ENCODE measurements at regions not wholly inside any gene's neighbourhood (a gene's known extent, or its start where the extent isn't known, plus 50 kb on each side); places are given as distances from the start of the nearest gene placed in this dataset.
"Not testable (repeated sequence)": the region's sequence is repeated elsewhere in the genome, so short reads cannot be mapped to it uniquely, and the experiment has no call there.

GRCh38 chr1:173344034-173344743, 132.9 kb upstream of the PRDX6 start:
- ChIA-PET POLR2A (no interaction called here), CTCF (interaction anchor here (0.8 kb wide), 1 partner anchor 12 kb away, joined by 3 read pairs; no protein-coding TSS in a partner anchor)
- TF ChIP-seq USF2 (IDR thresholded peaks at IDR 0.05) (no peak), GATA3 (IDR thresholded peaks at IDR 0.05; ENCODE audit: borderline replicate concordance) (no peak), CEBPB (IDR thresholded peaks at IDR 0.05) (peak in 1 of 2 experiments; percentile 15; a peak in 1 of 4 replicates)
- H3K9me3 ChIP-seq, result no peaks in the 10 kb centered on the region
- DNase-seq (ENCODE audit: low read depth in 1 of 2, low spot score in 1 of 2) (no peak), FAIRE-seq (no peak), ATAC-seq (no peak)
- H3K4me1 ChIP-seq, result peaks cover 12% of the 10 kb centered on the region; the same call in 2 of the 3 replicates
- H3K4me2 ChIP-seq, result peak overlapping the region; percentile 16; the same call in 1 of the 3 replicates
- H3K27ac ChIP-seq, result no peak overlapping the region
- no peak overlapping the region for H3K4me3 ChIP-seq
- 50% methylated on average over 4 of the region's 4 CpGs for WGBS (ENCODE audit: missing lambda C conversion rate)

GRCh38 chr1:173347282-173347818, 129.8 kb upstream of the PRDX6 start:
- ATAC-seq, result no peak
- 82% methylated on average over 1 of the region's 1 CpG for WGBS (ENCODE audit: missing lambda C conversion rate)

GRCh38 chr1:173352635-173353034, 124.5 kb upstream of the PRDX6 start:
- H3K4me1 ChIP-seq; DNase-seq (ENCODE audit: low read depth in 1 of 2, low spot score in 1 of 2); CTCF ChIA-PET; H3K4me3 ChIP-seq; POLR2A ChIA-PET; H3K27ac ChIP-seq; FAIRE-seq; H3K9me3 ChIP-seq; ATAC-seq: not testable (repeated sequence)
- peak overlapping the region; percentile 14; the same call in 1 of the 3 replicates for H3K4me2 ChIP-seq
- 44% methylated on average over 4 of the region's 4 CpGs for WGBS (ENCODE audit: missing lambda C conversion rate)

More at GRCh38 chr1:173347282-173347818, 129.8 kb upstream of the PRDX6 start:
- Histone ChIP-seq H3K4me1 (peaks cover 12% of the 10 kb centered on the region; the same call in 2 of the 3 replicates), H3K27ac (no peak overlapping the region), H3K4me2 (no peak overlapping the region), H3K4me3 (no peak overlapping the region), H3K9me3 (no peaks in the 10 kb centered on the region)
- ChIA-PET CTCF (interaction anchor here (0.9 to 1.0 kb wide), 2 partner anchors 11 to 92 kb away, joined by 3 read pairs; no protein-coding TSS in a partner anchor), POLR2A (no interaction called here)
- TF ChIP-seq ESRRA (IDR thresholded peaks at IDR 0.05; ENCODE audit: borderline replicate concordance, low read length), result no peak
- no peak for TF ChIP-seq ZSCAN20 (CRISPR knock-in tag; IDR thresholded peaks at IDR 0.05)
- no peak for TF ChIP-seq TFCP2L1 (CRISPR knock-in tag; IDR thresholded peaks at IDR 0.05)
- TF ChIP-seq SMC3 (IDR thresholded peaks at IDR 0.05), result no peak
- TF ChIP-seq EHMT2 (IDR thresholded peaks at IDR 0.05; ENCODE audit: low read depth), result no peak
- TF ChIP-seq HMGXB4 (CRISPR knock-in tag; IDR thresholded peaks at IDR 0.05; ENCODE audit: borderline replicate concordance), result no peak
- TF ChIP-seq MYC (IDR thresholded peaks at IDR 0.05; ENCODE audit: borderline replicate concordance, low read length), result no peak
- no peak for TF ChIP-seq SREBF2 (IDR thresholded peaks at IDR 0.05)
- TF ChIP-seq PBX3 (IDR thresholded peaks at IDR 0.05), result no peak
- TF ChIP-seq ZNF302 (CRISPR knock-in tag; IDR thresholded peaks at IDR 0.05), result no peak
- no peak for TF ChIP-seq KDM1A (IDR thresholded peaks at IDR 0.05; ENCODE audit: low read depth)
- no peak for TF ChIP-seq HOXB5 (CRISPR knock-in tag; IDR thresholded peaks at IDR 0.05)
- TF ChIP-seq POLR2A (IDR thresholded peaks at IDR 0.05; ENCODE audit: low read length), result no peak
- no peak for TF ChIP-seq NR3C1 (IDR thresholded peaks at IDR 0.05)
- TF ChIP-seq CHD2 (IDR thresholded peaks at IDR 0.05; ENCODE audit: low read length, partially characterized antibody), result no peak
- no peak for TF ChIP-seq MAX (IDR thresholded peaks at IDR 0.05)
- no peak for DNase-seq (ENCODE audit: low read depth in 1 of 2, low spot score in 1 of 2)
- no peak for FAIRE-seq
